ENCODE measurements at regions not wholly inside any gene's neighbourhood (a gene's known extent, or its start where the extent isn't known, plus 50 kb on each side); places are given as distances from the start of the nearest gene placed in this dataset.

DNA sequence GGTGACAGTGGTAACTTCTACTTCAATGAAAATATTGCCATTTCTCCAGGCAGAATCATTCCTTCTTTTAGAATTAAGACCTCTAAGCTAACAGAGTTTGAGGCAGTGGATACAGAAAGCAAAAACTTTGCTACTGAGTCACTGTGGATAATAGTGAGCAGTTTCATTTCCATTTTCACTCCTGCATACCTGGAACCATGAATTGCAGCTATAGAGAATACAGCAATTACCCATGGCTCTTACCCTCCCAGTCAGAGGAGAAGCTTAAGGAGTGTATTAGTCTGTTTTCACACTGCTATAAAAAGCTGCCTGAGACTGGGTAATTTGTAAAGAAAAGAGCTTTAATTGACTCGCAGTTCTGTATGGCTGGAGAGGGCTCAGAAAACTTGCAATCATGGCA, 531.4 kb upstream of the CNTNAP5 start:
- Histone ChIP-seq H3K27me3 (ENCODE audit: insufficient read depth, low read depth) (no peaks in the 10 kb centered on the region), H4K20me1 (ENCODE audit: insufficient read depth) (no peaks in the 10 kb centered on the region), H3K9me3 (ENCODE audit: insufficient read depth, low read depth) (no peaks in the 10 kb centered on the region), H3K4me3 (no peak overlapping the region), H3K27ac (no peak overlapping the region), H3K9me2 (ENCODE audit: insufficient read depth) (no peaks in the 10 kb centered on the region; the same call in 1 of the 2 replicates), H3F3A (ENCODE audit: insufficient read depth, low read depth) (no peaks in the 10 kb centered on the region), H3K36me3 (ENCODE audit: low read depth) (no peaks in the 10 kb centered on the region), H3K79me2 (ENCODE audit: low read depth) (no peaks in the 10 kb centered on the region), H3K4me1 (replicated peaks; ENCODE audit: insufficient read depth) (no peaks in the 10 kb centered on the region), H3K4me2 (no peak overlapping the region), H2AFZ (no peak overlapping the region)
- ChIA-PET POLR2A (ENCODE audit: unreplicated experiment) (no interaction called here), CTCF (no interaction called here)
- no peak for TF ChIP-seq EZH2 (IDR thresholded peaks at IDR 0.05; ENCODE audit: low read depth)
- no peak for TF ChIP-seq CTCF (conservative IDR thresholded peaks at IDR 0.05)
- intact Hi-C loops (cut with micrococcal nuclease; ENCODE audit: unreplicated experiment), result no loop called here
- no TSS peak for BruUV-seq (replicated peaks)
- no peak for DNase-seq

GRCh38 chr2:123495241-123495640, 529.8 kb upstream of the CNTNAP5 start:
- H3K36me3 ChIP-seq (ENCODE audit: low read depth), result no peaks in the 10 kb centered on the region
- CTCF ChIA-PET, result no interaction called here
- POLR2A ChIA-PET (ENCODE audit: unreplicated experiment), result no interaction called here
- no peak for TF ChIP-seq CTCF (conservative IDR thresholded peaks at IDR 0.05)
- TF ChIP-seq EZH2 (IDR thresholded peaks at IDR 0.05; ENCODE audit: low read depth), result no peak
- no peaks in the 10 kb centered on the region for H3K9me3 ChIP-seq (ENCODE audit: insufficient read depth, low read depth)
- DNase-seq, result no peak
- H3K4me1 ChIP-seq (replicated peaks; ENCODE audit: insufficient read depth), result no peaks in the 10 kb centered on the region
- no peak overlapping the region for H3K27ac ChIP-seq
- no TSS peak for BruUV-seq (replicated peaks)
- H2AFZ ChIP-seq, result no peak overlapping the region
- no peaks in the 10 kb centered on the region for H4K20me1 ChIP-seq (ENCODE audit: insufficient read depth)
- no peaks in the 10 kb centered on the region for H3F3A ChIP-seq (ENCODE audit: insufficient read depth, low read depth)
- H3K27me3 ChIP-seq (ENCODE audit: insufficient read depth, low read depth), result no peaks in the 10 kb centered on the region
- intact Hi-C loops (cut with micrococcal nuclease; ENCODE audit: unreplicated experiment), result no loop called here
- H3K4me2 ChIP-seq, result no peak overlapping the region
- no peaks in the 10 kb centered on the region; the same call in 1 of the 2 replicates for H3K9me2 ChIP-seq (ENCODE audit: insufficient read depth)
- no peak overlapping the region for H3K4me3 ChIP-seq
- H3K79me2 ChIP-seq (ENCODE audit: low read depth), result no peaks in the 10 kb centered on the region

DNA sequence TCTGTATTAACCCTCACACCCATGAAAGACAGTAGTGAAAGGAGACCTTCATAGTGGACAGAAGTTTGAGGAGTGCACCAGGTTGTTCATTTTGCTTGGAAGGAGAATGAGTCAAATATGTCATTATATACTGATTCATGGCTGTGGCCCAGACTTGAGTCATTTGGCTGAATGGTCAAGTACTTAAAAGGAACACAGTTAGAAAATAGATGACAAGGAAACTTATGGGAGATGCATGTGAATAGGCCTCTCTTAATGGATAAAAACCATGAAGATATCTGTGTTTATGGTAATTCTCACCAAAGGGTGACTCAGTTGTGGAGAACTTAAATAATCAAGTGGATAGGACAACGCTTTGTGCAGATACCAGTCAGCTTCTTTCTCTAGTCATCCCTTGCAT, 524.7 kb upstream of the CNTNAP5 start:
- Histone ChIP-seq H3K9me2 (ENCODE audit: insufficient read depth) (no peaks in the 10 kb centered on the region), H3K4me3 (no peak overlapping the region), H3F3A (ENCODE audit: insufficient read depth, low read depth) (no peaks in the 10 kb centered on the region), H3K9me3 (ENCODE audit: insufficient read depth, low read depth) (no peaks in the 10 kb centered on the region), H3K36me3 (ENCODE audit: low read depth) (no peaks in the 10 kb centered on the region), H3K79me2 (ENCODE audit: low read depth) (no peaks in the 10 kb centered on the region), H2AFZ (no peak overlapping the region), H4K20me1 (ENCODE audit: insufficient read depth) (no peaks in the 10 kb centered on the region), H3K27ac (no peak overlapping the region), H3K27me3 (ENCODE audit: insufficient read depth, low read depth) (no peaks in the 10 kb centered on the region), H3K4me1 (replicated peaks; ENCODE audit: insufficient read depth) (no peaks in the 10 kb centered on the region), H3K4me2 (no peak overlapping the region)
- ChIA-PET POLR2A (ENCODE audit: unreplicated experiment) (no interaction called here), CTCF (no interaction called here)
- BruUV-seq (replicated peaks), result no TSS peak
- intact Hi-C loops (cut with micrococcal nuclease; ENCODE audit: unreplicated experiment), result no loop called here
- no peak for TF ChIP-seq CTCF (conservative IDR thresholded peaks at IDR 0.05)
- no peak for TF ChIP-seq EZH2 (IDR thresholded peaks at IDR 0.05; ENCODE audit: low read depth)
- DNase-seq, result no peak

Data from PC-9 (cell line).